CD14-positive monocyte (primary cell): ENCODE measurements at regions not wholly inside any gene's neighbourhood (a gene's known extent, or its start where the extent isn't known, plus 50 kb on each side); places are given as distances from the start of the nearest gene placed in this dataset.

Experiments used
- DNase-seq, 3 donors: peaks; one replicate each; pipeline ENCODE4 v3.0.0-alpha.2; 2011 to 2022
- H2AFZ ChIP-seq: 2 replicates; pipeline ENCODE4 v1.6.0; 2012; ENCODE audit warnings: mild to moderate bottlenecking, low read depth, low read length, inconsistent platforms; ENCODE audit not compliant: insufficient read depth, poor library complexity, severe bottlenecking
- H3K27ac ChIP-seq, 2 donors: 1 replicate in 1 of 2; 2 replicates in 1 of 2; pipeline ENCODE4 v1.5.1; 2012 to 2013; ENCODE audit warnings: low read length in 2 of 2, control low read depth in 1 of 2, inconsistent platforms in 1 of 2, low read depth in 1 of 2, mild to moderate bottlenecking in 1 of 2
- H3K27me3 ChIP-seq, 2 donors: one replicate each; pipeline versions ENCODE4 v1.6.0 to v1.6.1; 2011 to 2013; ENCODE audit warnings: low read length in 2 of 2; ENCODE audit not compliant: control insufficient read depth in 2 of 2, insufficient read depth in 2 of 2
- H3K36me3 ChIP-seq, 2 donors: replicated peaks in 1 of 2; 1 replicate in 1 of 2; 2 replicates in 1 of 2; pipeline versions ENCODE4 v1.5.1 to v1.6.1; 2012 to 2013; ENCODE audit warnings: low read length in 2 of 2, control low read depth in 1 of 2, inconsistent platforms in 1 of 2, mild to moderate bottlenecking in 1 of 2; ENCODE audit not compliant: insufficient read depth in 2 of 2, control insufficient read depth in 1 of 2
- H3K4me1 ChIP-seq, 2 donors: 1 replicate in 1 of 2; 2 replicates in 1 of 2; pipeline versions ENCODE4 v1.5.1 to v1.6.1; 2012 to 2013; ENCODE audit warnings: low read length in 2 of 2, control low read depth in 1 of 2, inconsistent platforms in 1 of 2, mild to moderate bottlenecking in 1 of 2, moderate library complexity in 1 of 2; ENCODE audit not compliant: insufficient read depth in 2 of 2, control insufficient read depth in 1 of 2
- H3K4me2 ChIP-seq: replicated peaks from 2 replicates; pipeline ENCODE3; 2012; ENCODE audit warnings: low read length, moderate library complexity, mild to moderate bottlenecking; ENCODE audit not compliant: poor library complexity, severe bottlenecking; ENCODE audit errors: extremely low read depth
- H3K4me3 ChIP-seq, 3 experiments: fragments of 200-600 bp in 1 of 3; sonication (generic) in 1 of 3; replicated peaks in 1 of 3; 1 replicate in 2 of 3; 2 replicates in 1 of 3; pipeline ENCODE4 v1.5.1; 2011 to 2013; ENCODE audit warnings: low read length in 3 of 3, mild to moderate bottlenecking in 3 of 3, control low read depth in 2 of 3, low read depth in 2 of 3, inconsistent platforms in 1 of 3, moderate library complexity in 1 of 3
- H3K79me2 ChIP-seq: 2 replicates; pipeline ENCODE4 v1.6.0; 2012; ENCODE audit warnings: mild to moderate bottlenecking, control low read depth, inconsistent platforms, low read length, moderate library complexity; ENCODE audit not compliant: insufficient read depth
- H3K9ac ChIP-seq: 2 replicates; pipeline ENCODE4 v1.6.0; 2017; ENCODE audit warnings: low read length, mild to moderate bottlenecking; ENCODE audit not compliant: insufficient read depth, poor library complexity, severe bottlenecking
- H3K9me3 ChIP-seq, 2 donors: replicated peaks in 1 of 2; 1 replicate in 1 of 2; 2 replicates in 1 of 2; pipeline versions ENCODE4 v1.5.1 to v1.6.1; 2012 to 2013; ENCODE audit warnings: low read length in 2 of 2, control low read depth in 1 of 2; ENCODE audit not compliant: control insufficient read depth in 1 of 2, insufficient read depth in 1 of 2
- H4K20me1 ChIP-seq: 2 replicates; pipeline ENCODE4 v1.6.0; 2012; ENCODE audit warnings: mild to moderate bottlenecking, low read length, control low read depth, moderate library complexity; ENCODE audit not compliant: insufficient read depth
- H3K27ac Mint-ChIP-seq, 7 donors: one replicate each; pipeline ENCODE4 v1.8.0; 2020; ENCODE audit warnings: mild to moderate bottlenecking in 7 of 7, mixed read lengths in 7 of 7, moderate library complexity in 6 of 7, inconsistent platforms in 2 of 7
- H3K27me3 Mint-ChIP-seq, 3 donors: one replicate each; pipeline ENCODE4 v1.8.0; 2021 to 2022; ENCODE audit warnings: low read depth in 3 of 3, mild to moderate bottlenecking in 3 of 3, mixed read lengths in 3 of 3, moderate library complexity in 3 of 3, inconsistent platforms in 1 of 3
- H3K36me3 Mint-ChIP-seq, 2 donors: one replicate each; pipeline ENCODE4 v1.8.0; 2020; ENCODE audit warnings: mixed read lengths in 2 of 2, inconsistent platforms in 1 of 2, mild to moderate bottlenecking in 1 of 2
- H3K4me1 Mint-ChIP-seq: one replicate; pipeline ENCODE4 v1.8.0; 2020; ENCODE audit warnings: mild to moderate bottlenecking, mixed read lengths
- H3K4me3 Mint-ChIP-seq, 2 donors: one replicate each; pipeline ENCODE4 v1.8.0; 2020; ENCODE audit warnings: mild to moderate bottlenecking in 2 of 2, mixed read lengths in 2 of 2, moderate library complexity in 1 of 2
- H3K9me3 Mint-ChIP-seq, 7 donors: one replicate each; pipeline ENCODE4 v1.8.0; 2020 to 2022; ENCODE audit warnings: mixed read lengths in 7 of 7, mild to moderate bottlenecking in 6 of 7, moderate library complexity in 6 of 7, inconsistent platforms in 2 of 7
- WGBS: methylation state at CpG from one replicate; pipeline ENCODE4 v1.1.5; 2013; ENCODE audit warnings: missing lambda C conversion rate; ENCODE audit not compliant: insufficient coverage; 5-methylcytosine and 5-hydroxymethylcytosine counted together
- intact Hi-C, 2 donors: fragments of 100-400 bp; cut with micrococcal nuclease; formaldehyde crosslinking; loops; one replicate each; pipeline versions ENCODE4 v1.15.0 to v1.15.1; 2023
- TF ChIP-seq, protein P1 (sequence below): fragments of 200-600 bp; IDR thresholded peaks from one replicate; pipeline ENCODE4 v1.8.0; 2022; ENCODE audit warnings: antibody characterized with exemption, mild to moderate bottlenecking

DNA sequence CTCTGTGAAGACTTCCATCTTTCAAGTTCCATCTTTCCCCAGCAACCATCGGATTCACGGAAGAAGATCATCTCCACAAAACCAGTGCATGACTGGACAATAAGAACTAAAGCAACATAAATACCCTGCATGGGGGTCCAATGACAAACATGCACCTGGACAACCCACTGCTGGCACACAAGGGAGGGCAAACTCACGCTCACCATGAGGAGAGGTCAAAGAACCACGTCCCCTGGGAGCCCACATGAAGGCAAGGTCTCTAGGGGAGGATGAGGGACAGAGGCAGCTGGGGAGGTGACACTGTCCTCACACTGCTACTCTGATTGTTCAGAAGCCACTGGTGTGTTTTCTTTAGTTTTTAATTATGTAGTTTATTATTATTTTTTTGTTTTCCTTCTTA is 190.8 kb downstream of the MED10 start:
- intact Hi-C loops, result no loop called here
- WGBS, result 63% methylated on average over 4 of the region's 4 CpGs
- H3K36me3 Mint-ChIP-seq, result no peaks in the 10 kb centered on the region
- no peaks in the 10 kb centered on the region for H3K4me1 Mint-ChIP-seq
- Histone ChIP-seq H3K9me3 (no peaks in the 10 kb centered on the region), H3K36me3 (no peaks in the 10 kb centered on the region), H3K4me3 (no peak overlapping the region), H2AFZ (no peak overlapping the region), H3K27ac (no peak overlapping the region), H3K9ac (no peak overlapping the region), H3K4me1 (no peaks in the 10 kb centered on the region), H3K27me3 (no peaks in the 10 kb centered on the region), H3K79me2 (no peaks in the 10 kb centered on the region), H4K20me1 (no peaks in the 10 kb centered on the region), H3K4me2 (no peak overlapping the region)
- H3K27me3 Mint-ChIP-seq, result no peaks in the 10 kb centered on the region
- H3K4me3 Mint-ChIP-seq, result no peak overlapping the region
- H3K9me3 Mint-ChIP-seq, result peaks cover 0 to 6% (median 2%) of the 10 kb centered on the region in 7 donors
- no peak for DNase-seq
- H3K27ac Mint-ChIP-seq, result no peak overlapping the region
- TF ChIP-seq, protein P1, sequence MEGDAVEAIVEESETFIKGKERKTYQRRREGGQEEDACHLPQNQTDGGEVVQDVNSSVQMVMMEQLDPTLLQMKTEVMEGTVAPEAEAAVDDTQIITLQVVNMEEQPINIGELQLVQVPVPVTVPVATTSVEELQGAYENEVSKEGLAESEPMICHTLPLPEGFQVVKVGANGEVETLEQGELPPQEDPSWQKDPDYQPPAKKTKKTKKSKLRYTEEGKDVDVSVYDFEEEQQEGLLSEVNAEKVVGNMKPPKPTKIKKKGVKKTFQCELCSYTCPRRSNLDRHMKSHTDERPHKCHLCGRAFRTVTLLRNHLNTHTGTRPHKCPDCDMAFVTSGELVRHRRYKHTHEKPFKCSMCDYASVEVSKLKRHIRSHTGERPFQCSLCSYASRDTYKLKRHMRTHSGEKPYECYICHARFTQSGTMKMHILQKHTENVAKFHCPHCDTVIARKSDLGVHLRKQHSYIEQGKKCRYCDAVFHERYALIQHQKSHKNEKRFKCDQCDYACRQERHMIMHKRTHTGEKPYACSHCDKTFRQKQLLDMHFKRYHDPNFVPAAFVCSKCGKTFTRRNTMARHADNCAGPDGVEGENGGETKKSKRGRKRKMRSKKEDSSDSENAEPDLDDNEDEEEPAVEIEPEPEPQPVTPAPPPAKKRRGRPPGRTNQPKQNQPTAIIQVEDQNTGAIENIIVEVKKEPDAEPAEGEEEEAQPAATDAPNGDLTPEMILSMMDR, result no peak

GRCh38 chr5:6185574-6185973 is 192.8 kb downstream of the MED10 start:
- Mint-ChIP-seq H3K27ac (no peak overlapping the region), H3K9me3 (peaks cover 0 to 6% (median 2%) of the 10 kb centered on the region in 7 donors), H3K27me3 (no peaks in the 10 kb centered on the region), H3K36me3 (no peaks in the 10 kb centered on the region), H3K4me3 (no peak overlapping the region), H3K4me1 (no peaks in the 10 kb centered on the region)
- Histone ChIP-seq H3K27me3 (no peaks in the 10 kb centered on the region), H3K4me3 (no peak overlapping the region), H3K27ac (no peak overlapping the region), H3K9me3 (no peaks in the 10 kb centered on the region), H3K79me2 (no peaks in the 10 kb centered on the region), H4K20me1 (no peaks in the 10 kb centered on the region), H3K4me2 (no peak overlapping the region), H3K36me3 (no peaks in the 10 kb centered on the region), H2AFZ (no peak overlapping the region), H3K9ac (no peak overlapping the region), H3K4me1 (no peaks in the 10 kb centered on the region)
- intact Hi-C loops, result no loop called here
- WGBS, result 97% methylated on average over 3 of the region's 6 CpGs
- no peak for DNase-seq
- TF ChIP-seq, protein P1, result no peak
